HepG2 (cell line): ENCODE measurements at regions not wholly inside any gene's neighbourhood (a gene's known extent, or its start where the extent isn't known, plus 50 kb on each side); places are given as distances from the start of the nearest gene placed in this dataset.

ENCODE experiments used
- FOXA3 ChIP-seq: IDR thresholded peaks from 2 replicates; pipeline ENCODE4 v1.6.1; 2016; ENCODE audit warnings: missing genetic modification reagents, missing compliant biosample characterization
- NONO ChIP-seq, 2 experiments: fragments of 450-650 bp in 1 of 2; sonication (generic) in 1 of 2; formaldehyde crosslinking in 1 of 2; IDR thresholded peaks in 1 of 2; conservative IDR thresholded peaks in 1 of 2; 2 replicates each; pipeline versions ENCODE4 v1.6.1 to v1.8.0; 2017 to 2022; ENCODE audit warnings: mild to moderate bottlenecking in 1 of 2, missing genetic modification reagents in 1 of 2, moderate library complexity in 1 of 2
- NR2F1 ChIP-seq, 2 experiments: fragments of 450-650 bp in 1 of 2; formaldehyde crosslinking in 1 of 2; IDR thresholded peaks; 2 replicates each; pipeline versions ENCODE4 v1.5.0 to v1.6.1; 2016 to 2020; ENCODE audit warnings: mild to moderate bottlenecking in 1 of 2, missing compliant biosample characterization in 1 of 2, missing genetic modification reagents in 1 of 2, moderate library complexity in 1 of 2
- RNF219 ChIP-seq: sonication (generic); formaldehyde crosslinking; IDR thresholded peaks from 2 replicates; pipeline ENCODE4 v1.5.0; 2020; ENCODE audit warnings: mild to moderate bottlenecking, missing genetic modification reagents
- TIGD3 ChIP-seq: sonication (generic); formaldehyde crosslinking; IDR thresholded peaks from 2 replicates; pipeline ENCODE4 v1.5.1; 2020; ENCODE audit warnings: mild to moderate bottlenecking, missing genetic modification reagents, borderline replicate concordance
- ZNF407 ChIP-seq: sonication (generic); formaldehyde crosslinking; IDR thresholded peaks from one replicate; pipeline ENCODE4 v1.5.1; 2020; ENCODE audit warnings: mild to moderate bottlenecking, missing genetic modification reagents; ENCODE audit errors: not compliant biosample characterization
- TF ChIP-seq, protein P1 (sequence below): sonication (generic); formaldehyde crosslinking; IDR thresholded peaks from 2 replicates; pipeline ENCODE4 v1.5.0; 2020; ENCODE audit warnings: mild to moderate bottlenecking, missing genetic modification reagents
- TF ChIP-seq, protein P2 (sequence below): sonication (generic); formaldehyde crosslinking; IDR thresholded peaks from 2 replicates; pipeline ENCODE4 v1.5.1; 2020; ENCODE audit warnings: mild to moderate bottlenecking, missing genetic modification reagents
- TF ChIP-seq, protein P3 (sequence below): sonication (generic); formaldehyde crosslinking; IDR thresholded peaks from 2 replicates; pipeline ENCODE4 v1.4.0; 2020; ENCODE audit warnings: mild to moderate bottlenecking, missing genetic modification reagents

DNA sequence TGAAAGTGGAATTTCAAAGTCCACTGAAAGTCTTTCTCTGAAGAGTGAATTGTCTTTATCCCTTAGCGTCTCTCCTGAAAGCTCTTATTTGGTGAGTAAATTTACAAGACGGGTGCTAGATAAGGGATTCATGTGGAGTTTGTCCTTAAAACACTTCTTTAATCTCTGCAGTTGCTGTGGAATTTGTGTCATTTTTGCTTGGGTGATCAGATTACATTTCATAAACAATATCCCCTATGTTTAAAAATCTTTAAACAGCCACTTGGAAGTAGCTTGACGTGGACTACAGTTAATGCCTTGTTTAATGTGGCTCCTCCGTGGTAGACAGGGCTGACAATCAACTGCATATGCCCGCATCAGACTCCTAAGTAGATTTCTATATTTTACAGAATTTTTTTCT, 175.4 kb upstream of the ZNF217 start (continued):
- TF ChIP-seq ZNF407 (CRISPR knock-in tag) (no peak), NR2F1 (CRISPR knock-in tag; IDR thresholded peaks at IDR 0.05) (no peak), RNF219 (CRISPR knock-in tag) (no peak), FOXA3 (CRISPR knock-in tag) (peak; percentile 87), TIGD3 (CRISPR knock-in tag) (no peak), NONO (IDR thresholded peaks at IDR 0.05) (no peak), NONO (CRISPR knock-in tag; conservative IDR thresholded peaks at IDR 0.05) (no peak)
- TF ChIP-seq, protein P1, sequence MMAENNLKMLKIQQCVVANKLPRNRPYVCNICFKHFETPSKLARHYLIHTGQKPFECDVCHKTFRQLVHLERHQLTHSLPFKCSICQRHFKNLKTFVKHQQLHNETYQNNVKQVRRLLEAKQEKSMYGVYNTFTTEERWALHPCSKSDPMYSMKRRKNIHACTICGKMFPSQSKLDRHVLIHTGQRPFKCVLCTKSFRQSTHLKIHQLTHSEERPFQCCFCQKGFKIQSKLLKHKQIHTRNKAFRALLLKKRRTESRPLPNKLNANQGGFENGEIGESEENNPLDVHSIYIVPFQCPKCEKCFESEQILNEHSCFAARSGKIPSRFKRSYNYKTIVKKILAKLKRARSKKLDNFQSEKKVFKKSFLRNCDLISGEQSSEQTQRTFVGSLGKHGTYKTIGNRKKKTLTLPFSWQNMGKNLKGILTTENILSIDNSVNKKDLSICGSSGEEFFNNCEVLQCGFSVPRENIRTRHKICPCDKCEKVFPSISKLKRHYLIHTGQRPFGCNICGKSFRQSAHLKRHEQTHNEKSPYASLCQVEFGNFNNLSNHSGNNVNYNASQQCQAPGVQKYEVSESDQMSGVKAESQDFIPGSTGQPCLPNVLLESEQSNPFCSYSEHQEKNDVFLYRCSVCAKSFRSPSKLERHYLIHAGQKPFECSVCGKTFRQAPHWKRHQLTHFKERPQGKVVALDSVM: no peak
- TF ChIP-seq, protein P2, sequence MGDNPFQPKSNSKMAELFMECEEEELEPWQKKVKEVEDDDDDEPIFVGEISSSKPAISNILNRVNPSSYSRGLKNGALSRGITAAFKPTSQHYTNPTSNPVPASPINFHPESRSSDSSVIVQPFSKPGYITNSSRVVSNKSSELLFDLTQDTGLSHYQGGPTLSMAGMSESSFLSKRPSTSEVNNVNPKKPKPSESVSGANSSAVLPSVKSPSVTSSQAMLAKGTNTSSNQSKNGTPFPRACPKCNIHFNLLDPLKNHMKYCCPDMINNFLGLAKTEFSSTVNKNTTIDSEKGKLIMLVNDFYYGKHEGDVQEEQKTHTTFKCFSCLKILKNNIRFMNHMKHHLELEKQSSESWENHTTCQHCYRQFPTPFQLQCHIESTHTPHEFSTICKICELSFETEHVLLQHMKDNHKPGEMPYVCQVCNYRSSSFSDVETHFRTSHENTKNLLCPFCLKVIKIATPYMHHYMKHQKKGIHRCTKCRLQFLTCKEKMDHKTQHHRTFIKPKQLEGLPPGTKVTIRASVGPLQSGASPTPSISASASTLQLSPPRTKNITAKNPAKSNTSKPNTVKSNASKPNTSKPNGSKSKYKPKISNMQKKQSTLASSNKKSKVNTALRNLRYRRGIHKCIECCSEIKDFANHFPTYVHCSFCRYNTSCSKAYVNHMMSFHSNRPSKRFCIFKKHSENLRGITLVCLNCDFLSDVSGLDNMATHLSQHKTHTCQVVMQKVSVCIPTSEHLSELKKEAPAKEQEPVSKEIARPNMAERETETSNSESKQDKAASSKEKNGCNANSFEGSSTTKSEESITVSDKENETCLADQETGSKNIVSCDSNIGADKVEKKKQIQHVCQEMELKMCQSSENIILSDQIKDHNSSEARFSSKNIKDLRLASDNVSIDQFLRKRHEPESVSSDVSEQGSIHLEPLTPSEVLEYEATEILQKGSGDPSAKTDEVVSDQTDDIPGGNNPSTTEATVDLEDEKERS: no peak
- TF ChIP-seq, protein P3, sequence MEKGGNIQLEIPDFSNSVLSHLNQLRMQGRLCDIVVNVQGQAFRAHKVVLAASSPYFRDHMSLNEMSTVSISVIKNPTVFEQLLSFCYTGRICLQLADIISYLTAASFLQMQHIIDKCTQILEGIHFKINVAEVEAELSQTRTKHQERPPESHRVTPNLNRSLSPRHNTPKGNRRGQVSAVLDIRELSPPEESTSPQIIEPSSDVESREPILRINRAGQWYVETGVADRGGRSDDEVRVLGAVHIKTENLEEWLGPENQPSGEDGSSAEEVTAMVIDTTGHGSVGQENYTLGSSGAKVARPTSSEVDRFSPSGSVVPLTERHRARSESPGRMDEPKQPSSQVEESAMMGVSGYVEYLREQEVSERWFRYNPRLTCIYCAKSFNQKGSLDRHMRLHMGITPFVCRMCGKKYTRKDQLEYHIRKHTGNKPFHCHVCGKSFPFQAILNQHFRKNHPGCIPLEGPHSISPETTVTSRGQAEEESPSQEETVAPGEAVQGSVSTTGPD: no peak
